IMR-90 (cell line): ENCODE measurements at regions not wholly inside any gene's neighbourhood (a gene's known extent, or its start where the extent isn't known, plus 50 kb on each side); places are given as distances from the start of the nearest gene placed in this dataset.
A peak's percentile ranks its signal among the peaks of the same experiment; 100 is the strongest.

Experiments used
- ATAC-seq: fragments of 200-7000 bp; cut with Tn5 transposase; 2 replicates; pipeline ENCODE4 v1.9.1; 2020; ENCODE audit warnings: low read depth, mild to moderate bottlenecking, moderate library complexity
- BruUV-seq: library from RNA; stranded (reverse); fragments of 400-500 nt; replicated peaks from 2 replicates; lab custom pipeline; 2021; lab: Mats Ljungman, UMichigan
- CTCF ChIA-PET: fragments of 300-600 bp; formaldehyde crosslinking; extraction: SDS; loops from one replicate; lab custom pipeline; 2021; ENCODE audit warnings: antibody characterized with exemption; lab: Yijun Ruan, JAX
- POLR2A ChIA-PET: fragments of 300-600 bp; sonication (Branson Sonifier 250); formaldehyde crosslinking; loops from one replicate; lab custom pipeline; 2022; ENCODE audit warnings: antibody characterized with exemption; ENCODE audit not compliant: unreplicated experiment; lab: Charles Lee
- DNase-seq: peaks from one replicate; pipeline ENCODE4 v3.0.0; 2013
- H2AFZ ChIP-seq: replicated peaks from 2 replicates; pipeline ENCODE3; 2013; ENCODE audit warnings: low read length, mild to moderate bottlenecking; ENCODE audit not compliant: poor library complexity
- H2AK5ac ChIP-seq: 2 replicates; pipeline ENCODE4 v1.6.1; 2013; ENCODE audit warnings: low read depth, low read length, inconsistent platforms
- H2AK9ac ChIP-seq: replicated peaks from 2 replicates; pipeline ENCODE3; 2013; ENCODE audit warnings: mild to moderate bottlenecking, low read depth, low read length, moderate library complexity; ENCODE audit not compliant: poor library complexity
- H2BK120ac ChIP-seq: 2 replicates; pipeline ENCODE4 v1.6.1; 2013; ENCODE audit warnings: low read depth, low read length, inconsistent platforms
- H2BK15ac ChIP-seq: 3 replicates; pipeline ENCODE4 v1.6.1; 2013; ENCODE audit warnings: low read depth, low read length, inconsistent platforms
- H2BK20ac ChIP-seq: 2 replicates; pipeline ENCODE4 v1.6.1; 2013; ENCODE audit warnings: low read depth, mild to moderate bottlenecking, inconsistent platforms, low read length, moderate library complexity
- H2BK5ac ChIP-seq: 2 replicates; pipeline ENCODE4 v1.6.1; 2013; ENCODE audit warnings: mild to moderate bottlenecking, low read depth, low read length, inconsistent platforms; ENCODE audit not compliant: poor library complexity, severe bottlenecking
- H3K14ac ChIP-seq: replicated peaks from 2 replicates; pipeline ENCODE4 v1.6.1; 2013; ENCODE audit warnings: low read depth, low read length, inconsistent platforms
- H3K18ac ChIP-seq: 2 replicates; pipeline ENCODE4 v1.6.1; 2013; ENCODE audit warnings: low read depth, low read length, control low read depth
- H3K23ac ChIP-seq: 2 replicates; pipeline ENCODE4 v1.6.1; 2013; ENCODE audit warnings: low read depth, low read length, inconsistent platforms
- H3K27ac ChIP-seq: 2 replicates; pipeline ENCODE4 v1.5.1; 2013; ENCODE audit warnings: mild to moderate bottlenecking, control low read depth, low read length; ENCODE audit not compliant: insufficient read depth
- H3K27me3 ChIP-seq: 2 replicates; pipeline ENCODE4 v1.6.1; 2013; ENCODE audit warnings: low read length; ENCODE audit not compliant: control insufficient read depth, insufficient read depth
- H3K36me3 ChIP-seq: 2 replicates; pipeline ENCODE4 v1.6.1; 2013; ENCODE audit warnings: low read length, mixed read lengths; ENCODE audit not compliant: control insufficient read depth, insufficient read depth
- H3K4ac ChIP-seq: 2 replicates; pipeline ENCODE4 v1.6.1; 2013; ENCODE audit warnings: low read depth, low read length, inconsistent platforms
- H3K4me1 ChIP-seq: 2 replicates; pipeline ENCODE4 v1.6.1; 2013; ENCODE audit warnings: low read length, mixed read lengths; ENCODE audit not compliant: control insufficient read depth, insufficient read depth
- H3K4me2 ChIP-seq: 2 replicates; pipeline ENCODE4 v1.6.1; 2013; ENCODE audit warnings: low read depth, mild to moderate bottlenecking, control low read depth, low read length, moderate library complexity
- H3K4me3 ChIP-seq: 2 replicates; pipeline ENCODE4 v1.5.1; 2013; ENCODE audit warnings: low read depth, mild to moderate bottlenecking, control low read depth, low read length, moderate library complexity; ENCODE audit not compliant: insufficient read depth
- H3K56ac ChIP-seq: 2 replicates; pipeline ENCODE4 v1.6.1; 2013; ENCODE audit warnings: low read length, inconsistent platforms; ENCODE audit not compliant: insufficient read depth; ENCODE audit errors: extremely low read depth
- H3K79me1 ChIP-seq, 2 experiments: 2 replicates each; pipeline ENCODE4 v1.6.1; 2013; ENCODE audit warnings: low read length in 2 of 2, inconsistent platforms in 1 of 2, low read depth in 1 of 2
- H3K9ac ChIP-seq: 2 replicates; pipeline ENCODE4 v1.6.1; 2013; ENCODE audit warnings: low read depth, low read length, control low read depth
- H3K9me1 ChIP-seq: 2 replicates; pipeline ENCODE4 v1.6.1; 2013; ENCODE audit warnings: low read length, inconsistent platforms; ENCODE audit not compliant: insufficient read depth
- H3K9me3 ChIP-seq: 2 replicates; pipeline ENCODE4 v1.6.1; 2013; ENCODE audit warnings: low read length; ENCODE audit not compliant: control insufficient read depth, insufficient read depth
- H4K20me1 ChIP-seq: 2 replicates; pipeline ENCODE4 v1.6.1; 2013; ENCODE audit warnings: low read length, inconsistent platforms; ENCODE audit not compliant: insufficient read depth
- H4K5ac ChIP-seq: 2 replicates; pipeline ENCODE4 v1.6.1; 2013; ENCODE audit warnings: mild to moderate bottlenecking, low read depth, low read length, control low read depth
- H4K8ac ChIP-seq, 2 experiments: 2 replicates each; pipeline ENCODE4 v1.6.1; 2013; ENCODE audit warnings: low read depth in 2 of 2, low read length in 2 of 2, control low read depth in 1 of 2, inconsistent platforms in 1 of 2
- H4K91ac ChIP-seq: 2 replicates; pipeline ENCODE4 v1.6.1; 2013; ENCODE audit warnings: low read depth, low read length, inconsistent platforms; ENCODE audit not compliant: insufficient read depth
- BHLHE40 ChIP-seq: fragments of 150-350 bp; IDR thresholded peaks from 2 replicates; pipeline ENCODE4 v1.6.1; 2016; ENCODE audit warnings: mild to moderate bottlenecking, low read depth, low read length
- CEBPB ChIP-seq: IDR thresholded peaks from 2 replicates; pipeline ENCODE4 v1.6.1; 2012; ENCODE audit warnings: low read depth, low read length, improper control_type of control experiment
- CTCF ChIP-seq: conservative IDR thresholded peaks from 2 replicates; pipeline ENCODE4 v1.5.1; 2012; ENCODE audit warnings: mild to moderate bottlenecking, low read depth, low read length, improper control_type of control experiment
- MAZ ChIP-seq: IDR thresholded peaks from 2 replicates; pipeline ENCODE4 v1.6.1; 2012; ENCODE audit warnings: low read depth, mild to moderate bottlenecking, low read length, improper control_type of control experiment, moderate library complexity, borderline replicate concordance
- NFE2L2 ChIP-seq: fragments of 150-350 bp; IDR thresholded peaks from 2 replicates; pipeline ENCODE4 v1.6.1; 2016; ENCODE audit warnings: low read depth, mild to moderate bottlenecking, low read length
- RAD21 ChIP-seq: IDR thresholded peaks from 2 replicates; pipeline ENCODE4 v1.6.1; 2012; ENCODE audit warnings: low read length, improper control_type of control experiment
- RFX5 ChIP-seq: IDR thresholded peaks from 2 replicates; pipeline ENCODE4 v1.8.0; 2012; ENCODE audit warnings: low read depth, mild to moderate bottlenecking, low read length, moderate library complexity
- WGBS, 2 experiments: methylation state at CpG; one replicate each; pipeline versions ENCODE4 v1.1.5 to v1.1.7; 2013; ENCODE audit warnings: missing lambda C conversion rate in 2 of 2; ENCODE audit not compliant: insufficient read length in 1 of 2; ENCODE audit errors: extremely low coverage in 2 of 2; 5-methylcytosine and 5-hydroxymethylcytosine counted together
- dilution Hi-C: fragments of 300-500 bp; cut with HindIII; formaldehyde crosslinking; loops from one replicate; pipeline ENCODE4 v1.14.3; 2018; ENCODE audit warnings: low sequenced_read_pairs; ENCODE audit not compliant: unreplicated experiment
- in situ Hi-C: fragments of 300-500 bp; cut with MboI; formaldehyde crosslinking; loops from 3 replicates; pipeline ENCODE4 v1.14.3; 2019; ENCODE audit warnings: low sequenced_read_pairs, inconsistent platforms, mixed read lengths
- intact Hi-C: fragments of 100-400 bp; cut with micrococcal nuclease; formaldehyde crosslinking; loops from 2 replicates; pipeline ENCODE4 v1.10.0; 2022

GRCh38 chr12:65742018-65743010 lies 82.0 kb upstream of the HMGA2 start:
- Histone ChIP-seq H3K18ac (peak overlapping the region; percentile 25), H3K23ac (peak overlapping the region; percentile 90), H3K4me1 (peaks cover 2% of the 10 kb centered on the region; the same call in 1 of the 2 replicates), H4K91ac (peak overlapping the region; percentile 75), H2AFZ (peak overlapping the region; percentile 99), H3K9ac (peak overlapping the region; percentile 41), H4K8ac (peak overlapping the region in 1 of 2 experiments; percentile 90; a peak in 2 of 4 replicates), H2BK5ac (peak overlapping the region; percentile 86), H3K14ac (peak overlapping the region; percentile 97), H2AK5ac (peak overlapping the region; percentile 41), H2AK9ac (peak overlapping the region; percentile 98), H3K27ac (peak overlapping the region; percentile 42), H3K27me3 (no peaks in the 10 kb centered on the region), H3K4ac (peak overlapping the region; percentile 88), H4K5ac (peak overlapping the region; percentile 6), H3K56ac (no peak overlapping the region), H3K9me1 (no peaks in the 10 kb centered on the region), H2BK120ac (peak overlapping the region; percentile 86), H3K4me3 (peak overlapping the region; percentile 83), H3K36me3 (no peaks in the 10 kb centered on the region), H2BK15ac (0 out of 3 replicates have a peak overlapping the region, but pooled peaks have one; percentile 9), H3K4me2 (peak overlapping the region; percentile 81), H3K79me1 (peaks cover 0 to 19% of the 10 kb centered on the region in 2 experiments; a peak in 2 of 4 replicates), H2BK20ac (peak overlapping the region; percentile 60; the same call in 1 of the 2 replicates), H4K20me1 (no peaks in the 10 kb centered on the region), H3K9me3 (no peaks in the 10 kb centered on the region)
- WGBS, 2 experiments: 1% methylated on average over 22 of the region's 87 CpGs; no CpG with 5 or more reads in 1 of the 2 experiments
- dilution Hi-C loops: no loop called here
- intact Hi-C loops: loop anchor here (2.0 to 10.0 kb wide), 4 partner anchors 82 to 438 kb away; partner anchors contain the start of gene HMGA2
- TF ChIP-seq CTCF (peak; percentile 1; the same call in 1 of the 2 replicates), RFX5 (no peak), MAZ (peak; percentile 27; the same call in 1 of the 2 replicates), BHLHE40 (0 out of 2 replicates have a peak, but pooled peaks have one; percentile 37), CEBPB (no peak), RAD21 (peak; percentile 18; the same call in 1 of the 2 replicates), NFE2L2 (no peak)
- BruUV-seq: no TSS peak
- peak; percentile 44 for DNase-seq
- peak; percentile 55 for ATAC-seq
- ChIA-PET CTCF (interaction anchor here (1.3 kb wide), 1 partner anchor 140 kb away, joined by 3 read pairs; no protein-coding TSS in a partner anchor), POLR2A (interaction anchor here (0.6 kb wide), 1 partner anchor 11 kb away, joined by 12 read pairs; no protein-coding TSS in a partner anchor)
- in situ Hi-C loops: no loop called here
